GM19438 (cell line): ENCODE measurements at regions not wholly inside any gene's neighbourhood (a gene's known extent, or its start where the extent isn't known, plus 50 kb on each side); places are given as distances from the start of the nearest gene placed in this dataset.

ENCODE experiments used
- ATAC-seq: cut with Tn5 transposase; IDR thresholded peaks from one replicate; pipeline ENCODE4 v1.9.1; 2021; ENCODE audit warnings: low read depth; ENCODE audit not compliant: unreplicated experiment

GRCh38 chr18:73924836-73925235, 222.8 kb downstream of the FBXO15 start:
- no peak for ATAC-seq

GRCh38 chr18:73924307-73924706, 223.3 kb downstream of the FBXO15 start:
- no peak for ATAC-seq

GRCh38 chr18:73923866-73924265, 223.8 kb downstream of the FBXO15 start:
- ATAC-seq: no peak

GRCh38 chr18:73920033-73920432, 227.6 kb downstream of the FBXO15 start:
- no peak for ATAC-seq

- ATAC-seq: no peak
Observed at GRCh38 chr18:73918816-73919215, 228.8 kb downstream of the FBXO15 start.

- ATAC-seq: no peak
Observed at GRCh38 chr18:73917046-73917445, 230.6 kb downstream of the FBXO15 start.

- ATAC-seq: no peak
Observed at GRCh38 chr18:73913505-73913904, 234.1 kb downstream of the FBXO15 start.

- no peak for ATAC-seq
Observed at GRCh38 chr18:73908323-73908722, 239.3 kb downstream of the FBXO15 start.

- ATAC-seq: no peak
Observed at GRCh38 chr18:73901566-73901965, 246.1 kb downstream of the FBXO15 start.

- ATAC-seq: no peak
Observed at GRCh38 chr18:73901151-73901550, 246.5 kb downstream of the FBXO15 start.

GRCh38 chr18:73900106-73900835, 247.4 kb downstream of the FBXO15 start:
- ATAC-seq: no peak

- ATAC-seq: no peak
Observed at GRCh38 chr18:73897517-73897916, 250.1 kb downstream of the FBXO15 start.

- ATAC-seq: no peak
Observed at GRCh38 chr18:73896685-73897084, 250.9 kb downstream of the FBXO15 start.

- ATAC-seq: no peak
Observed at GRCh38 chr18:73895701-73896100, 251.9 kb downstream of the FBXO15 start.

- no peak for ATAC-seq
Observed at GRCh38 chr18:73893880-73894279, 253.8 kb downstream of the FBXO15 start.

- ATAC-seq: no peak
Observed at GRCh38 chr18:73891572-73892421, 255.8 kb downstream of the FBXO15 start.

- ATAC-seq: no peak
Observed at GRCh38 chr18:73888565-73888964, 259.1 kb downstream of the FBXO15 start.

- no peak for ATAC-seq
Observed at GRCh38 chr18:73887801-73888200, 259.8 kb downstream of the FBXO15 start.

- no peak for ATAC-seq
Observed at GRCh38 chr18:73884868-73885267, 262.8 kb downstream of the FBXO15 start.

- no peak for ATAC-seq
Observed at GRCh38 chr18:73881396-73881917, 266.2 kb downstream of the FBXO15 start.

- ATAC-seq: no peak
Observed at GRCh38 chr18:73880387-73880786, 267.2 kb downstream of the FBXO15 start.

- ATAC-seq: no peak
Observed at GRCh38 chr18:73879766-73880165, 267.9 kb downstream of the FBXO15 start.
